ENCODE measurements at regions not wholly inside any gene's neighbourhood (a gene's known extent, or its start where the extent isn't known, plus 50 kb on each side); places are given as distances from the start of the nearest gene placed in this dataset.

DNA sequence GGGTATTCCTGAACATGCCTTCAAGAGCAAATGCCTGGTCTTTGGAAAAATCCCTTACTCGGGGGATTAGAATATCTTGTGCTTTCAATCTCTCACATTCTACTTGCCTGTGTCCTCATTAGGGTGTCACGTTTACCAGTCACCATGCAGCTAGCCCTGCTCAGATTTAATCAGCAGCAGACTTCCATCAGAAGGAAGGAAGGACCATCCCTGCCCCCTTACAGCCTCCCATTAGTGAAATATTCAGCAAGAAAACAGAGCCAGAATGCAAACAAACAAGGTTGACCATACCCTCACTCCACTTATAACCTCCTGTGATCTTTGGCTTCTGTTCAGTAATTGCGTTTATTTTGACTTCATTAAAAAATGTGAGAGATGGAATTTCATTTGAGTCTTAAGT lies 208.6 kb downstream of the CXCL12 start:
- TF ChIP-seq POLR2A (IDR thresholded peaks at IDR 0.05; ENCODE audit: low read depth, low read length), result no peak
- TF ChIP-seq POLR2AphosphoS5 (IDR thresholded peaks at IDR 0.05; ENCODE audit: low read depth, low read length), result no peak

Measured in GM12892 (cell line).